Adrenal gland (tissue), 5 donors: ENCODE measurements at regions not wholly inside any gene's neighbourhood (a gene's known extent, or its start where the extent isn't known, plus 50 kb on each side); places are given as distances from the start of the nearest gene placed in this dataset.

Source experiments
- CTCF ChIP-seq, 6 experiments: fragments of 450-650 bp in 4 of 6; fragments of 200-600 bp in 2 of 6; sonication (generic) in 1 of 6; IDR thresholded peaks; 1 replicate in 5 of 6; 2 replicates in 1 of 6; pipeline versions ENCODE4 v1.5.1 to v1.8.0; 2016 to 2021; ENCODE audit warnings: antibody characterized with exemption in 6 of 6, mild to moderate bottlenecking in 2 of 6, moderate library complexity in 1 of 6
- POLR2A ChIP-seq, 2 donors: fragments of 450-650 bp; IDR thresholded peaks; one replicate each; pipeline ENCODE4 v1.6.1; 2017; ENCODE audit warnings: antibody characterized with exemption in 2 of 2, mild to moderate bottlenecking in 2 of 2, moderate library complexity in 1 of 2
- donor health status: DM: no; HTN: no; CAD: no.

GRCh38 chr1:232883992-232884661 lies 66.3 kb upstream of the NTPCR start:
- no peak for TF ChIP-seq POLR2A (IDR thresholded peaks at IDR 0.05)
- no peak for TF ChIP-seq CTCF (IDR thresholded peaks at IDR 0.05)
